CD4-positive, alpha-beta T cell treated with Interleukin-21 for 1 hour (primary cell): ENCODE measurements at regions not wholly inside any gene's neighbourhood (a gene's known extent, or its start where the extent isn't known, plus 50 kb on each side); places are given as distances from the start of the nearest gene placed in this dataset.
"Not testable (repeated sequence)": the region's sequence is repeated elsewhere in the genome, so short reads cannot be mapped to it uniquely, and the experiment has no call there.

Experiments
- DNase-seq: peaks from one replicate; pipeline ENCODE4 v3.0.0-alpha.2; 2020

DNA sequence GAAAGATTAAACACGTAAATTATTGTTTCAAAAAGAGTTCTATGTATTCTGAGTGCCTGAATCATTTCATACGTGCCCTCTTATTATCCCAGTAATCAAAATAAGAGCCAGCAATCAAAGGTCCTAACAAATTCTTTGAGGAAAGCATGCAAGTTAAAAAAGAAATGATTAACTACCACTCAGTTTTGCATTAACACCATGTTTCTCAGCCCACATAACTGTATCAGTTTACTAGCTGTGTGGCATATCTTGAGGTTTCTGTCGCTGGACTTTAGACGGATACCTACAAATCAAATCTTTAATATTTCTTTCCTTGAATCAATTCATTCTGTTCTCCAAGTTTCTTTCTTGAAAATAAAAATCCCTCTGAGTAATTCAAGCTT, 668.9 kb upstream of the CHAC2 start:
- DNase-seq: no peak

DNA sequence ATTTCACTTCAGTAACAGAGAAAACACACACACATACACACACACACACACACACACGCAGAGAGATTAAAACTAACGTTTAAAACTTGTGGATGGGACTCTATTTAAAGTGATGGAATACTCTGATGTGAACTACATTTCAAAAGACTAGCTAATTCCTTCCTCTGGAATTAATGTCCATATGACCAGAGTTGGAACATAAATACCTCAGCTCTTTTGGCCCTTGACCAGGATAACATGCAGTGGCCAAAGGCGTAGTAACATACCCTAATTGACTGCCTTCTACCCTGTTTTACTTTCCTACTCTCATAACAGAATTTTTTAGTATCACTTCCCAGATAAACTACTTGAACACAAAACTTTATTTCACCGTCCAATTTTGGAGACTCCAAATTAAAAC, 671.3 kb upstream of the CHAC2 start:
- no peak for DNase-seq

DNA sequence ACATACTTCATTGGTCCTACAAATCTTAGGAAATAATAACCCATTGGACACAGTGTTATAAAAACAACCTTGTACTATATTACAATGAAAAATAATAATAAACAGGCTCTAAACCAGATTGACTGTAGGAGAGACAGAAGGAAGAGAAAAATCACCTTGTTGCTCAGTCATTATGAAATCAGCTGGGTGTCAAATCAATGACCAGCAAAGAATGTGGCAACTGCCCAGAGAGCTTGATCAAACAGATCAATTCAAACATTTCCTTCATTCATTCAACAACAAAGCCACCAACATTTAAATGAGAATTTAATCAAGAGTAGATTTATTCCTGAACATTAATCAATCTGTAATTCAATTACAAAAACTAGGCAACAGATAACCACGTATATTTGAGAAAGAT, 671.9 kb upstream of the CHAC2 start:
- DNase-seq: no peak

DNA sequence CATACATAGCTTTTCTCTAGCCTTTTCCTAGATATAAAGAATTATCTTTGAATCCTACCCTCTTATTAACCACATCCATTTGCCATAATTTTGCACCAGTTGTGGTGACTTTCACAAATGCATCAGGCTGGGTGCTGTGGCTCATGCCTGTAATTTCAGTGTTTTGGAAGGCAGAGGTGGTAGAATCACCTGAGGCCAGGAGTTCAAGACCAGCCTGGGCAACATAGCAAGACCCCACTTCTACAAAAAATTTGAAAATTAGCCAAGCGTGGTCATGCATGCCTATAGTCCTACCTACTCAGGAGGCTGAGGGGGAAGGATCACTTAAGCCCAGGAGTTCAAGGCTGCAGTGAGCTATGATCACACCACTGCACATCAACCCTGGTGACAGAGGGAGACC, 672.4 kb upstream of the CHAC2 start:
- DNase-seq: no peak

DNA sequence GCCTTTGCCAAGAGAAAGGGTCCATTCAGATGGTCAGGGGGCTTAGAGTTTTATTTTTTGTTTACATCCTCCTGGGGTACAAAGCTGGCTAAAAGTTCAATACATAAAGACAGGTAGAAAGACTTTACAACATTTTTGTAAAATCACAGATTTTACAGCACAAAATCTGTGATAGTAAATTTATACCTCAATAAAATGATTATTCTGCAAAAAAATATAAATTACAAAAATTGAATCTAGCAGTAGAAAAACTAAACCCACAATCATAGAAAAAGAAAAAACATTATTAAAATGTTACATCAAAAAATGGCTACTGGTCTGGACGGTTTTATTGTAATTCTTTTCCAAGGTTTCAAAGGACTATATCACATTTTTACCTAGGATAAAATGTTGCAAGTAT, 674.2 kb upstream of the CHAC2 start:
- no peak for DNase-seq

DNA sequence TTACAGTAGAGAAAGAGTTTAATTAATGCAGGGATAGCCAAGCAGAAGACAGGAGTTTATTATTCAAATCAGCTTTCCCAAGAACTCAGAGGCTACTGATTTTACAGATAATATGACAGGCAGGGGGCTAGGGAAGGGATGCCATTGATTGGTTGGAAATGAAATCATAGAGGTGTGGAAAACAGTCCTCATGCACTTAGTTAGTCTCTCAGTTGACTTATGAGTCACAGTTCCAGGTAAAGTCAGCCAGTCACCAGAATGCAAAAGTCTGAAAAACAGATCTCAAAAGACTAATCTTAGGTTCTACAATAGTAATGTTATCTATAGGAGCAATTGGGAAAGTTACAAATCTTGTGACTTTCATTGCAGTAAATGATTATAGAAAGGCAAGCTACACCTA, 676.4 kb upstream of the CHAC2 start:
- DNase-seq: no peak

DNA sequence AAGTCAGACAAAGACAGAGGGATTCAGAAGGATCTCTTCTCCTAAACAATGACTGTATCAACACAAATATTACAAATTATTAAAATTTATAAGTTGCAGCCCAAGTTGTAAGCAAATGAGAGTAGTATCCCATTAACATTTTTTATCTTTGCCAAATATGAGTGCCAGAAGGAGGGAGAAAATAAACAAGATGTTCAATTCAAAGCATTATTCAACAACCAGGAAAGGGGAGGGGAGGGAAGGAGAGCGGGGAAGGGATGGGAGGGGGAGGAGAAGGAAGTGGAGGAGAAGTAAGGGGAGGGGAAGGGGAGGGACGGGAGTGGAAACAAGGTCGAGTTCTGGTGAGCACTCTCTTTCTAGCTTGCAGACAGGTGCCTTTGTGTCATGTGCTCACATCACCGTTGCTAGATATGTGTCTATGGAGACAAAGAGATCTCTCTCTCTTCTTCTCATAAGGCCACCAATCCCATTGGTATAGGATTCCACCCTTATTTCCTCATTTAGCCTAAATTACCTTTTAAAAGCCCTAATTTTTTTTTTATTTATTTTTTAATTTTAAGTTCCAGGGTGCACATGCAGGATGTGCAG, 679.6 kb upstream of the CHAC2 start:
- no peak for DNase-seq

DNA sequence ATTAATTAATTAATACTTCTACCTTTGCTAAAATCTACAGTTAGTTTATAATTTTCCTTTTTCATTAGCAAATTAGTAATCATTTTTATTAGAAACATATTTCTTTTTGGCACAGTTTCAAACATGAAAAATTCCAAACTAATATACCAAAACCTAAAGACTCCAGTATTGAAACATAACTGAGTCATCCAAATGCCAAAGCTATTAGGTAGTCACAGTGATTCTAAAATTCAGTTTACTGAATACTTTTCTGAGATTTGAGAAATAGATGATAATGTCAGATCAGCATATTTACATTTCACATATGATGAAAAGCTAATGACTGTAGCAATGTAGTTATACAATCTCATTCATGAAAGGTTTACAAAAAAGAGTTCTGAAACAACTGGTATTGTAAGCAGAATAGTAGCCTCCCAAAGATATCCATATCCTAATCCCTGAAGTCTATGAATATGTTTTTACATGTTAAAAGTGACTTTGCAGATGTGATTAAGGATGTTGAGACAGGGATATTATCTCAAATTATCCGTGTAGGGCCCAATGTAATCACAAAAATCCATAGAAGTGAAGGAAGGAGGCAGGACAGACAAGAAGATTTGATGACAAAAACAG, 680.2 kb upstream of the CHAC2 start:
- no peak for DNase-seq

DNA sequence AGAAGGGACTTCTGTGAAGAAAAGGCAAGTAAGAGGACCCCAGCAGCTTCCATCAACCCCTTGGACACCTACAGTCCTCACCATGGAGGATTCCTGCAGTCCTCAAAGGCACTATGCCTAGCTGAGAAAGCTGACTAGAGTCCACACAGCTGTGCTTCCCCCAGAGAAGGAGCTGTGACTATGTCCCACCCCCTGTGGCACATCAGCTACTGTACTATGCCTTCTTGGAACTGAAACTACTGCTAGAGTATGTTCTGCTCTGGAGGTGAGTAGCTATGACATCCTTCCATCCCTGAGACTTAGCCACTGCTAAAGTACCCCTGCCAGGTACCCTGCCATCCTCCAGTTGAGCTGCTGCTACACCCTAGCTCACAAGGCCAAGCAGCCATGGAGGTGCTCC, 690.2 kb upstream of the CHAC2 start:
- no peak for DNase-seq

DNA sequence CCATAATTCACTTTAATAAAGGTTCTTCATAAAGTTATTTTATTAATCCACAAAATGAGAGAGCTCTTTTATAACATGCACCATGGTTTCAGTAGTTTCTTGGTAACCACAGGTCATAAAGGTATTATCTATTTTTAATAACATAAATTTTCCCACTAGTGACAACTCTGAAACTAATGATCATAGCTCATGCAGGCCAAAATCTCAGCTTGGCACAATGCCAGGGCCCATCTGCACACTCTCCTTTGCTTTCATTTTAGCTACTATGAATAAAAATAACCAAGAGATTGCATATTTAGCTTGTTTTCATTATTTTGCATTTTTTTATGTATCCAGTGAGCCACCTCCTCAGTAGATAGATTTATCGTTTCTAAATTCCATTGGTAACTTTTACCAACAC, 691.8 kb upstream of the CHAC2 start:
- no peak for DNase-seq

DNA sequence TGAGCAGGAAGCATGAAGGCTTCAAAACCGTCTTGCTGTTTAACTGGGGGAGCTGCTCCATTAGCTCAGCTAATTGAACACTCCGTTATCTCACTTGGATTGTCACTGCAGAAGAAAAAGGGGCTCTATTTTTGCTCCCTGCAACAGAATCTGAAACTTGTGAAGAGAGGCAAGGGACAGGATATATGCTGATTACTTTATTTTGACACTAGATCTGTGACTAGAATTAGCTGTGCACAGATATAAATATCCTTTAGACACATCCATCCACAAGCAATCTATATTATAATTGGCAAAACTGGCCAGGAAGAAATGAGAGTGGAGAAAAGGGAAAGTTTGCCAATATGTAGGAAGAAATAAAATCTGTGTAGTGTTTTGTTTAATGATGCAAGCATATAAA, 700.1 kb upstream of the CHAC2 start:
- DNase-seq: no peak

DNA sequence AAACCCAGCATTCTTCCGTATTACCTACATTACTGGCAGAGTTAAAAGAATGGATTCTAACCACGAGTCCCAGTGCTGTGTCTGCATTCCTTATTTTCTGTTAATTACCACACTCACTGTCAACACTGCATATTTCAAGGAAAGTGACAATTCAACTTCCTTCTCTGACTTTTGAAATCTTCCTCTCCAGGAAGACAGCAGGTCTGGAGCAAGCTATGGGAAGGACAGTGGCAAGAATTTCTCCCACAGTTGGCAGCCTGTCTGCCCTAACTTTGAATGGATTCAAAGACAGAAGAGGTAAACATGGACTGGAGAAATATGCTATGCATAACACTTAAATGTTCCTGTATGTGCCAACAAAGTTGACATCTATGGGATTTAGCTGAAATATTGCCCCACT, 700.5 kb upstream of the CHAC2 start:
- no peak for DNase-seq

DNA sequence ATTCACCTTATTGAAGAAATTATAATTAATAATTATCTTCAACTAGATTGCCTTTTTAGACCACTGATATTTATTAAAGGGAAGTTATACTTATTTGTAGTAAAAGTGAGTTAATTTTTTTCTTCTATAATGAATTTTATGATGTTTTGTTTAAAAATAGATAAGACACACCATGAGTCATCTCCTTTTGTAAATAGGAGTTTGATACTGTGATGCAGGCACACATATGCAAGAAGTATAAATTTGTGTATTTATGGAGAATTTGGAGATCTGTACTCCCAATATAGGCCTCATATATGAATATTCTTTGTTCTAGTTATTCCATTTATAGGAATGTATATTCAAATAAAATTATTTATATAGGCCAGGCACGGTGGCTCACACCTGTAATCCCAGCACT, 703.5 kb upstream of the CHAC2 start:
- no peak for DNase-seq

DNA sequence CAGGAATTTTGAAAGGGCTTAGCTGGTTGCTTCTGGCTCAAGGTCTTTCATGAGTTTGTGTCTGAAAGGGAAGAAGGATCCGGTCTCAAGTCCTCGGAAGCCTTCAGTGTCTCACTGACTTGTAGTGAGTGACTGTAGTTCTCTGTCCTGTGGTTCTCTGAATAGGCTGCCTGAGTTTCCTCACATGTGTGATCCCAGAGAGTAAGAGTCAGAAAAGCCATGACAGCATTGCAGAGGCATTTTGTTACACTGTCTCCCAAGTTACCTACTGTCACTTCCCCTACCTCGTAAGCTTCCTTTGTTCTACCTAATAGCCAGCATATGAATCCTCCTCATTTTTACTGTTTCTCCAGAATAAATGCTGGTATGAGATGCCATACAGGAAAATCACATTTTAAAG, 709.1 kb upstream of the CHAC2 start:
- DNase-seq: no peak

DNA sequence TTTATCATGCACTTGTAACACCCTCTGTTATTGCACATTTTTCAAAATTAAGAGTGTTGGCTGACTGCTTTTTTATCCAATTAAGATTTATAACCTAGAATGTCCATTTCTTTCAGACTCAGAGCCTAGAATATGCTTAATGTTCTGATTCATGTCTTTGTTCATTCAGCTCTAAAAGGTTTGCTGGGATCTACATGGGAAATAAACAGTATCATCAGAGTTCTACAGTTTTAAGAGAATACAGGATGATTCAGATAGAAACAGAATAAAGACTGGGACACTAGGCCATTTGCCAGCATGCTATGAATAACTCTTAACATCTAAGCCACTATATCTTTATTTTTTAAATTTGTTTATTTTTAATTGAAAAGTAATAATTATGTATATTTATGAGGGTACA, 713.7 kb upstream of the CHAC2 start:
- no peak for DNase-seq

DNA sequence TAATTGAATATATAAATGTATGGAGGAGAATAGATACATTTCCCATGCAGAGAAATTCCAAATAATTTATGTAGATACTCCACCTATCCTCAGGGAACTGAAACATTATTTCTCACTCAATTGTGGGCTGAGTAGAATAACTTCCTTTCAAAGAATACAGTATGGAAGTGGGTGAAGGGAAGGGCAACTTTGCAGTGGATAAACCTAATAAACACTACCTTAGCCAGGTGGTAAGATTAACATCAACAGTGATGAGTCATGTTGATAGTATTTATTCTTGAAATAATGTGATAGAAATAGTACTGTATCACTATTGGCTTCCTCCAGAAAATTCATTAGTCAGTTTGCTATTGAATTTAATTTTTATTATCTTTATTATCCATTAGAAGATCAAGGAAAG, 716.4 kb upstream of the CHAC2 start:
- no peak for DNase-seq

DNA sequence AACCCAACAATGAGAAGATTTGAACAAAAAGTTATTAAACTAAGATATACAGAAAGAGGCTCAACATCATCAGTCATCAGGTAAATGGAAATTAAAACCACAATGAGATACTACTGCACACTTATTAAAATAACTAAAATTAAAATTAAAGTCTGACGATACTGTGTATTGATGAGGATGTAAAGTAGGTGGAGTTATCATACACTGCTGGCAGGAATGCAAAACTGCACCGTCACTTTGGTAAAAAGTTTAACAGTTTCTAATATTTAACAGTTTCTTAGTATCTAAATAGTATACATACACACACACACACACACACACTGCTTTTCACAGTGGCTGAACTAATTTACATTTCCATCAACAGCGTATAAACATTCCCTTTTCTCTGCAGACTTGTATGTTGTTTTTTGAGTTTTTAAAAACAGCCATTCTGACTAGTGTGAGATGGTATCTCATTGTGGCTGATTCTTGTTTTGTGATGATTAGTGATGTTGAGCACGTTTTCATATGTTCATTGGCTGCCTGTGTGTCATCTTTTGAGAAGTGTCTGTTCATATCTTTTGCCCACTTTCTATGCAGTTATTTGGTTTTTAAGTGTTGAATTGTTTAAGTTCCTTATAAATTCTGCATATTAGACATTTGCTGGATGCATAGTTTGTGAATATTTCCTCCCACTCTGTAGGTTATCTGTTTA, 726.9 kb upstream of the CHAC2 start:
- DNase-seq: no peak

DNA sequence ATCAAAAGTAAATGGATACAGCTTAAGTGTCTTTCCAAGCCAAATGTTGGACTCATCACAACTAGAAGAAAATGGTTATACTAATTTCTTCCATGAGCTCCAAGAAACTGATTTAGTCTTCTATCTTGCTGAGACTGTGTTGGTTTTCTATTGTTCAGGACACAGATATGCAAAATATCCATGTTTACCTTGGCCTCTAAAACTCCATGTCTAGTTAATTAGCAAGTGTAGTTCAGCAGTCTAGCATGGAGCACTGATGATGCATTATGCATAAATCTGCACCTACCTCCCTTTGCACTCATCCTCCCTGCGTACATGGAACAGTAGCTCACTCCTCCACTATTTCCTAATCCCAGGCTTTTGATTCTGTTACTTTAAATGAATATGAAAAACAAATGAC, 731.4 kb upstream of the CHAC2 start:
- no peak for DNase-seq

DNA sequence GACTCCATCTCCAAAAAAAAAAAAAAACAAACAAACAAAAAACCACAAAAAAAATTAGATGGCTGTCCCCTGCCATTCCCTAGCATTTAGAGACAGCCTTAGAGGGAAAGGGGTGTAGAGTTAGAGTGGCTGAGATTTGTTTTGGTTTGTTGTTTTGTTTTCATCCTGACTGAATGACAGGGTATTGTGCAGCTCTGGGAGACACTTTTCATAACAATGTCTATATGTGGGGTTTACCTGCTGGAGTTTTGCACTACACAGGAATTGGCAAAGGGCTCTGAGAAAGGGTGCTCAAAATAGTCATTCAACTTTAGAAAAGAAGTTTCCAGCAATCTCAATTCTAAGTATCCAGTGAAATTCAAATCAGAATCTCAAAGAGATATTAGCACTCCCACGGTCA, 732.5 kb upstream of the CHAC2 start:
- no peak for DNase-seq

DNA sequence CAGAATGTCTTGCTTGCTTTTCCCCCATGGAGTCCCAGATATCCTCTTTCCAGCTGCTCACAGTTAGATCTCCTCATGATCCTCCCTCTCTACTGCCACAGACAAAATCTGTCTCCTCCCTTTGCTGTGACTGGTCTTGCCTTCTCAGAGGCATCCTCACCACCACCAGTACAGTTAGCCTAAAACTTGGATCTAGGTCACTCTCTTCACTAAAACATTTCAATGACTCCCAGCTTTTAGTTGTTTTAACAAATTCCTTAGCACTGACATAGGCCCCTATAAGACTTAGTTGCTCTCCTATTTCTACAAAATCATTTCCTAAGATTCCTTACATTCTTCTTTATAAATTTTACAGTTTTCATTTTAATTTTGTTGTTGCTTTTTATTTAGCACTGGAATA, 734.2 kb upstream of the CHAC2 start:
- DNase-seq: no peak

DNA sequence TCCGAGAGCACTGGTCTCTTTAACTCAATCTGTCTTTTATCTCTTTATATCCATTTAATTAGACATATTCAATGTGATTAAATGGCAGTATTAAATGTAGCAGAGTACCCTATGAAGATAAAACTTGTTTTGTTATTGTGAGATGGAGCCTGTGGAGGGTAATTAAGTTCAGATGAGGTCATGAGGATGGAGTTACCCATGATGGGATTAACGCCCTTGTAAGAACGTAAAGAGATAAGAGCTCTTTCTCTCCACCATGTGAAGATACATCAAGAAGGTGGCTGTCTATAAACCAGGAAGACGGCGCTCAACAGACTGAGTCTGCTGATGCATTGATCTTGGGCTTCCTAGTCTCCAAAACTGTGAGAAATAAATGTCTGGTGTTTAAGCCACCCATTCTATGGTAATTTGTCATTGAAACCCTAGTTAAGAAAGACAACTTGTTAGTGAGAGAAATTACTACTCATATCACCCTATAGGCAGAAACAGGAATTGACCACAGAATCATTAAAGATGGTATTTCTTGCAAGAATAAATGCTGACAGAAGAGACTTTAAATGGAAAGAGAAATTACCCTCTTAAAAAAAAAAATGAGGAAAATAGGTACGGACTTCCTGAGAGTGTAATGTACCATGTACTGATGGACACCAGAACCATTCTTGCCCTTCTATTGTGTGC, 738.7 kb upstream of the CHAC2 start:
- DNase-seq: no peak

DNA sequence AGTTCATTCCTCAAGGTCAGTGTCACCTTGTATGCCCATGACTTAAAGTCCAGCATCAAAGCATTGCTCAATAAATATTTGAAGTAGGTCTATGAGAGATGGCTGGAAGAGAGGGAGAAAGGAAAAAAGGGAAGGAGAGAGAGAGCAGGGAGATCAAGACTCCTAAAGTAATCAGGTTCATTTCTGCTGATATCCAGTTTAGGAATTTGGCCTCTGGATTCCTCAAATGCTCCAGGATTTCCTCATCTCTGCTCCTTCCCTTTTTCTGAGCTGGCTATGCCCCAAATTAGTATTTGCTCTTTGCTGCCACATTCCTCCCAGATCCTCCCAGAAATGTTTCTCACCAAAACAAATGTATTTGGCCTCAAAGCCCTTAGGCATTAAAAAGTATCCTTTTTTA, 739.4 kb upstream of the CHAC2 start:
- DNase-seq: no peak

DNA sequence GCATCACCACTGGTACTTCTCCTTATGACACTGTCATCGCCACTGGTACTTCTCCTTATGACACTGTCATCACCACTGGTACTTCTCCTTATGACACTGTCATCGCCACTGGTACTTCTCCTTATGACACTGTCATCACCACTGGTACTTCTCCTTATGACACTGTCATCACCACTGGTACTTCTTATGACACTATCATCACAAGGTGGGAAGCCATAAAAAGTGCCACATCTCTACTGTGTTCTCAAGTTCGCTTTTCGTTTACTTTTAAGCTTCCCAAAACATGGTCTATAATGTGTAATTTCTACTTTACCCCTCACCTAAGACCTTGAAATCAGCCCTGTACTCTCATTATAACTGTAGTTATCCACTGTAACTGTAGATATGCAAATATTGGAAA, 745.4 kb upstream of the CHAC2 start:
- not testable (repeated sequence) for DNase-seq

DNA sequence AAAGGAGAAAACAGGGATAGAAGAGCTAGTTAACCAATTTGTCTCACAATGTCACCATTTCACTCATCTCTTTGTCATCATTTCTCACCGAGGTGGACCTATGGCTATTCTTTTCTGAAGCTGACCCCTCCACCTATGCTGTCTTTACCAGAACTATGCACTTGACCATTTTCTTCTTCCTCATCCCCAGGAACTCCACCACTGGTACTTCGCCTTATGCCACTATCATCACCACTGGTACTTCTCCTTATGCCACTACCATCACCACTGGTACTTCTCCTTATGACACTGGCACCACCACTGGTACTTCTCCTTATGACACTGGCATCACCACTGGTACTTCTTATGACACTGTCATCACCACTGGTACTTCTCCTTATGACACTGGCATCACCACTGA, 745.8 kb upstream of the CHAC2 start:
- no peak for DNase-seq
